Right renal cortex interstitium (tissue), 3 donors: ENCODE measurements at regions not wholly inside any gene's neighbourhood (a gene's known extent, or its start where the extent isn't known, plus 50 kb on each side); places are given as distances from the start of the nearest gene placed in this dataset.

Experiments used
- DNase-seq, 3 donors: peaks; one replicate each; pipeline ENCODE4 v3.0.0-alpha.2; 2013; ENCODE audit warnings: low read depth in 3 of 3, low spot score in 2 of 3

DNA sequence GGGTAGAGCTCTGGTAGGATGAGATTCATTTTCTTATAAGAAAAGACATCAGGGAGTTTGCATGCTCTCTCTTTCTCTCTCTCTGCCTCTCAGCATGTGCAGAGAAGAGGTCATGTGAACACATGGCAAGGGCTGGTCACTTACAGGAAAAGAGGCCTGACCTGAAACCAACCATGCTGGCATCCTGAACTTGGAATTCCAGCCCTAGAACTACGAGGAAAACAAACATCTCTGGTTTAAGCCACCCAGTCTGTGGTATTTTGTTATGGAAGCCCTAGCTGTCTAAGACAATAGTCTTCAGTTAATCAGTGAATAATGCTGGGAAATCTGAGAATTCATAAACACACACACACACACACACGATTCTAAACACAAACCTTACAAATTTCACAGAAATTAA, 1104.2 kb upstream of the LRRN3 start:
- DNase-seq, result no peak

DNA sequence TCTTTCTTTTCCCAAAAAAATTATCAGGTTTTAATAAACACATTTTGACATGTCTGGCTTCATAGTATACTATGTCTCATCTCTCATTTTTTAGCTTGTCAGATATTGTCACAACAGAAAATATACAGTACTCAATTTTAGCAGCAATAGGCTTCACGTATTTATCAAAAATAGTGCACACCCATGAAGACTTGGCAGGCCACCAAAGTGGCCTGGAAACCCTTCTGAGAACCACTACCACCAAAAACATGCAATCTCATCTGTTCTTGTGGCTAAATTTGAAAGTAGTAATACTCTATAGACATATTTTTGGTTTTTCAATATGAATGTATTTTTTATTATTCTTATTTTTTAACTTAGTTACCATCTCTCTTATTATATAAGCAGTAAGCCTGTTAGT, 1094.5 kb upstream of the LRRN3 start:
- DNase-seq, result no peak

DNA sequence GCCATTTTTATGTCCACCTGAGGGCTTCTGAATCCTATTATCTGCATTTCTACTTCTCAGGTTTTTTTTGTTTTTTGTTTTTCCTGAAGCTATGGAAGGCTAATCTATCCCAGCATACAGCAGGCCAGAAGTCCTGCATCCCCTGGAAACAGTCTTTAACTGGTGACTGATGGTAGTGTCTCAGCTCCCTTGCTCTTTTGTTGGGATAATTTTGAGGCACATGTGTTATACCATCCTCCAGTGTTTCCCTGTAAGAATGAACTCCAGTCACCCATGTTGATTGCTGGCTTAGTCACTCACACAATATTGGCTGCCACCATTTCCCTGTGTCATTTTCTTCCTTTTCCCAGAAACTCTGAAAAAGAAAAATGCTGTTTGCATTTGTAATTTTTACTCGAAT, 1094.0 kb upstream of the LRRN3 start:
- no peak for DNase-seq

GRCh38 chr7:109997837-109998236, 1093.1 kb upstream of the LRRN3 start:
- DNase-seq, result no peak

GRCh38 chr7:110001254-110001938, 1089.5 kb upstream of the LRRN3 start:
- no peak for DNase-seq

GRCh38 chr7:110003827-110004226, 1087.1 kb upstream of the LRRN3 start:
- DNase-seq, result no peak

DNA sequence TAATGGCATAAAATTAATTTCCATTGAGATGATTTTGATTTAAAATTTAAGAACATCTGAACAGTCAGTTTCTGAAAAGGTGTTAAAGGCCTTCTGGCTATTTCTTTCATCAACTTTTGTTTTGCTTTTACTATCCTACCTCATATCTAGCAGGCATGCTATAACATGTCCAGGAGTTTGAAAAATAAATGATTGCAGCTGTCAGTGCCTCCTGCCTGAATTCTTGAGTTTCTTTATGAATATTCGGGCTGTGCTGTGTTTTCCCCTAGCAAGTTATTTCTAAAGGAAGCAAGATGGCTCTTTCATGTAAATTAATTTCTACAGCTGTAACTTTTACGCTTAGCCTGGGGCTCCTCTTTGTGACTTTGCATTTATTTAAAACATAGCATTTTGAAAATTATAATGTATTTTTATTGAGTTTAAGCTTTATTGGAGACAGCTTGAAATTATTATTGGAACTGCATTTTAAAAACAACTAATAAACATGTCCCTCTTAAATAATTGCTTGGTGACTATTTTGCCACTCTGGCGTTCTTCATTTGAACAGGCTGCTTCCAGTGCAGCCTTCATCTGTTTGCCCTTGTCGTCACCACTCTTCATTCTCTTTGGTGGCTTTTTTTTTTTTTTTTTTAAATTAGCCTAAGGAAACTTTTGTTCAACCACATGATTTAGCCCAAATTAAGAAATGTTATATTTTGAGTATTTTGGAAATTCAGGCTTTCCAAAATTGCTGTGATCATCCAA, 1083.4 kb upstream of the LRRN3 start:
- no peak for DNase-seq

DNA sequence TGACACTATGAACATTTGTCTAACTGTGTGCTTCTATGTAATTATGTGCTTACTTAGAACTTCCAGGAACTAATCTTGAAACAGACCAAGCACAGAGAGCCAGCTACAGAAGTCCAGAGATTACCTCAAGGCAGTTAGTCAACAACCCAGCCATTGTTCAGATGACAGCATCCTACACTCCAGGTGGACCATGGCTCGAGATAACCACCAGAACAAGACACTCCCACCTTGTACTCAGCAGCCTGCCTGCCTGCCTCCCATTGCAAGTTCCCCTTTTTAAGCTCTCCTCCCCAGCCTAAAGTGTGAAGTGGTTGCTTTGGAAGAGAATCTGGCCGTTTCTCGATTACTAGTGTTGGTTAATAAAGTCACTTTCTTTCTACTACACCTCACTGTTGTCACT, 1080.6 kb upstream of the LRRN3 start:
- no peak for DNase-seq

DNA sequence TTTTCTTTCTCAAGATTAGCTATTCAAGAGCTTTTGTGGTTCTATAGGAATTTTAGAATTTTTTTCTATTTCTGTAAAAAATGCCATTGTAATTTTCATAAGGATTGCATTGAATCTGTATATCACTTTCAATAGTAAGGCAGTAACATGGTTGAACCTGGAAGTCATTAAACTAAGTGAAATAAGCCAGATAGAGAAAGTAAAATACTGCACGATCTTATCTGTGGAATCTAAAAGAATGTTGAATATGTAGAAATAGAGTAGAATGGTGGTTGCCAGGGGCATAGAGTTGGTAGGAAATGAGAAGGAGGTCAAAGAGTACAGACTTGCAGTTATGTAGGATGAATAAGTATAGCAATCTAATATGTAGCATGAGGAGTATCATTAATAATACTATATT, 1073.5 kb upstream of the LRRN3 start:
- DNase-seq, result no peak

GRCh38 chr7:110027385-110027784, 1063.5 kb upstream of the LRRN3 start:
- DNase-seq, result no peak

- DNase-seq, result no peak
These were observed 1047.4 kb upstream of the LRRN3 start for GRCh38 chr7:110043519-110043918.

DNA sequence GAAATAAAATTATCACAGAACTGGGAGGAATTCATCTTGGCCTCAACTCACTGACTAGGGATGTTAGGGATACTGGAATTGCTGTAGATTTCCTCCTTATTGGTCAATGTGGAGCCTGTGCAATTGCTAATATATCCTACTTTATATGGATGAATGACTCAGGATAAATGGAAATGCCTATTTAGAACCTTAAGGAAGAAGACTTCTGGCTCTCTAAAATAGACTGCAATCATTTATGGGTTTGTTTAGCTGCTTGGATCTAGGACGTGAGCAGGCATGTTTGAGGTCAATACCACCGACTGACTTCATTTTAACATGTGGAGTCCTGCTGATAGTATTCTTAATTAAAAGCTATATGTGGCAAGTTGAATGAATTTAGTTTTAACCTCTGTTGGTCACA, 1040.1 kb upstream of the LRRN3 start:
- DNase-seq, result no peak

DNA sequence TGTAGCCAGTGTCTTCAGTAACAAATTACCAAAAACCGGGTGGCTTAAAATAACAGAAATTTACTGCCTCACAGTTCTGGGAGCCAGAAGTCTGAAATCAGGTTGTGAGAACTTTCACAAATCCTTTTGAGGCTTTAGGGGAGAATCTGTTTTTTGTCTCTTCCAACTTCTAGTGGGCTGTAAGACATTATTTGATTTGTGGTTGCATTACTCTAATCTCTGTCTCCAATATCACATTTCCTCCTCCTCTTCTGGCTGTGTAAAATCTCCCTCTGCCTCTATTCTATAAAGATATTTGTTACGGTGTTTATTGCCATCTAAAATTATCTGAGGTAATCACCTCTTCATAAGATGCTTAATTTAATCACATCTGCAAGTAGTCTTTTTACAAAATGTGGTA, 1039.6 kb upstream of the LRRN3 start:
- DNase-seq, result no peak

GRCh38 chr7:110056331-110056730, 1034.6 kb upstream of the LRRN3 start:
- no peak for DNase-seq

DNA sequence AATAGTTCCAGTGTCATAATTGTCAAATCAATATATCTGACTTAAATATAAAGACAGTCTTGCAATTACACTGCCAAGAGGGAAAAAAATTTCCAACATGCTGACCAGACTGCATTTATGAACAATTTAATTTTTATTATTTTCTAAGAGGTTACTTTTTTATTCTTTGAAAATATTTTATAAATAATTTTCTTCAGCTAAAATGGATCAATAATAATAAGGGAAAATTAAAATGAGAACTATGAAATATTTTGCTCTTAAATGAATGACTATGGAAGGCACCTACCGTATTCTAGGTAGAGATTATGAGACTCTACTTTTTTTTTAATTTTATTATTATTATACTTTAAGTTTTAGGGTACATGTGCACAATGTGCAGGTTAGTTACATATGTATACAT, 1032.5 kb upstream of the LRRN3 start:
- no peak for DNase-seq

DNA sequence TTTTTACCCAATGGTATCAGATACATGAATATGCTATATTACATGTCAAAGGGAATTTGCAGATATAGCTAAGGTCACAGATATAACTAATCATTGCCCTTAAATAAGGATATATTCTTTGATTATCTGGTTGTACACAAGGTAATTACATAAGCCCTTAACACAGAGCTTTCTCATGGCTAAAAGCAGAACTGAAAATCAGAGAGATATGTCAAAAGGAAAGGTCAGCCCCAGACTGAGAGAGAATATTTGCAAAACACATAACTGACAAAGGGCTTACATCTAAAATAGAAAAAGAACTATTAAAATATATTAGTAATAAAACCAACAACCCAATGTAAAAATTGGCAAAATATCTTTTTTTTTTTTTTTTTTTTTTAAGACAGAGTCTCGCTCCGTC, 1029.5 kb upstream of the LRRN3 start:
- DNase-seq, result no peak

- no peak for DNase-seq
These were observed 1025.8 kb upstream of the LRRN3 start for GRCh38 chr7:110065121-110065520.

DNA sequence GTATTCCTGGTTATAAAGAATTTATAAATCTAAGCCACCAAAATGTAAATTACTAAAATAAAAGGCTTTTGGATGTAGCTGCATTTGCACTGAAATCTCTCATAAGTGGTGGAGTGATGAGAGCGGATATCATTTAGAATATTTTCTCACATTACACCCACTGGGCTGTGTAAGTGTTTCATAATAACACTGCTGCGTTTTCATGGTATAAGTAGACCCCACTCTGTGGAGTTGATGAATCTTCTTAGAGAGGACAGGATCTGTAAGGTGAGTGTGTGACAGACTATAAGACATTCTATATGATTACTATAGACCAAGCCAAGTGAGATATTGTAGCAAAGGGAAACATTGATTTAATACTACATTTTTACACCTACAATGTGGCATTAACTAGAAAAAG, 1024.1 kb upstream of the LRRN3 start:
- DNase-seq, result no peak

DNA sequence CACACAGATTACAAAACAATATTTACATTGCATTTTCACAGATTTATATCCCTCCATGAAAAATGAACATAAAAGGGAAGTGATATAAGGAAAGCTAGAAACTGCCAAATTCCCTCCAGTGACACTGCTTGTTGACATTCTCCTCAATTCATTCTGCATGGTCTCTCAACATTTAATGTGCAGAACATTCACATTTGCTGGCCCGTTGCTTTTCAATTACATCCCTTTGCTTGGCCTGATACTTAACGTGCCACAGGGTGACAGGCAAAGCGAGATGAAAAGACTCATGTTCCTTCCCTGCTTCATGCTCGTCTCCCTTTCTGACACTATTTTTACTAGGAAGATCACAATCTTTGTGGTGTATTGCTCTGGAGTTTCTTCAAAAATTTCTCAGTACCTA, 1019.7 kb upstream of the LRRN3 start:
- DNase-seq, result no peak

DNA sequence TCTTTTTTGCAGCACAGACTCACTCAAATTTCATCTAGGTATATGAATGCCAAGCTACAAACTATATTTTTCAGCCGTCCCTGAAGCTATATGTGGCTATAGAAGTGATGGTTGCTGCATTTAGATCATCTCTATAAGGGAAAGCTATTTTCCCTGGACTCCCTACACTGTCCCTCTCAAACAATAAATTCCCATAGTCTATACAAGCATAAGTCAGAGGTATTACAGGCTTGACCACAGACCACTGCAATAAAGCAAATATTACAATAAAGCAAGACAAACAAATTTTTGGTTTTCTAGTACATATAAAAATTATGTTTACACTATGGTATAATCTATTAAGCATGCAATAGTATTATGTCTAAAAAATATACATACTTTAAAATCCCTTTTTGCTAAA, 1015.5 kb upstream of the LRRN3 start:
- DNase-seq, result no peak

GRCh38 chr7:110076194-110076593, 1014.7 kb upstream of the LRRN3 start:
- no peak for DNase-seq

- no peak for DNase-seq
These were observed 1006.6 kb upstream of the LRRN3 start for GRCh38 chr7:110084181-110084807.
